Midbrain (tissue), 1 donor: ENCODE measurements at regions not wholly inside any gene's neighbourhood (a gene's known extent, or its start where the extent isn't known, plus 50 kb on each side); places are given as distances from the start of the nearest gene placed in this dataset.

Experiments used
- DNase-seq: peaks from one replicate; lab custom pipeline; 2025; lab: John Stamatoyannopoulos, UW

- DNase-seq, result no peak
Measured at GRCh38 chr12:107472308-107472707, 213.3 kb upstream of the PWP1 start.

- no peak for DNase-seq
Measured at GRCh38 chr12:107474099-107474498, 211.5 kb upstream of the PWP1 start.

GRCh38 chr12:107474639-107475539, 210.7 kb upstream of the PWP1 start:
- no peak for DNase-seq

- DNase-seq, result no peak
Measured at GRCh38 chr12:107475900-107476299, 209.7 kb upstream of the PWP1 start.

- DNase-seq, result no peak
Measured at GRCh38 chr12:107477018-107477417, 208.6 kb upstream of the PWP1 start.

GRCh38 chr12:107477947-107478610, 207.5 kb upstream of the PWP1 start:
- no peak for DNase-seq

GRCh38 chr12:107478881-107479280, 206.7 kb upstream of the PWP1 start:
- DNase-seq, result no peak

GRCh38 chr12:107480836-107481608, 204.6 kb upstream of the PWP1 start:
- DNase-seq, result no peak

GRCh38 chr12:107484230-107484629, 201.4 kb upstream of the PWP1 start:
- no peak for DNase-seq

- no peak for DNase-seq
Measured at GRCh38 chr12:107484941-107485340, 200.7 kb upstream of the PWP1 start.

- DNase-seq, result no peak
Measured at GRCh38 chr12:107485731-107486130, 199.9 kb upstream of the PWP1 start.

- DNase-seq, result no peak
Measured at GRCh38 chr12:107486140-107486892, 199.3 kb upstream of the PWP1 start.

GRCh38 chr12:107487011-107487680, 198.5 kb upstream of the PWP1 start:
- DNase-seq, result no peak

GRCh38 chr12:107488666-107489065, 196.9 kb upstream of the PWP1 start:
- DNase-seq, result no peak

- DNase-seq, result no peak
Measured at GRCh38 chr12:107490010-107490409, 195.6 kb upstream of the PWP1 start.

GRCh38 chr12:107491856-107492255, 193.7 kb upstream of the PWP1 start:
- no peak for DNase-seq

- DNase-seq, result no peak
Measured at GRCh38 chr12:107492393-107493134, 193.0 kb upstream of the PWP1 start.

GRCh38 chr12:107493135-107493494, 192.5 kb upstream of the PWP1 start:
- DNase-seq, result no peak

GRCh38 chr12:107493666-107494065, 191.9 kb upstream of the PWP1 start:
- DNase-seq, result no peak

- no peak for DNase-seq
Measured at GRCh38 chr12:107494331-107494730, 191.3 kb upstream of the PWP1 start.

GRCh38 chr12:107495604-107496003, 190.0 kb upstream of the PWP1 start:
- DNase-seq, result no peak
